Suppressor macrophage (primary cell): ENCODE measurements at regions not wholly inside any gene's neighbourhood (a gene's known extent, or its start where the extent isn't known, plus 50 kb on each side); places are given as distances from the start of the nearest gene placed in this dataset.

Experiments
- DNase-seq, 4 experiments: peaks; one replicate each; pipeline ENCODE4 v3.0.0-alpha.2; 2020 to 2022

DNA sequence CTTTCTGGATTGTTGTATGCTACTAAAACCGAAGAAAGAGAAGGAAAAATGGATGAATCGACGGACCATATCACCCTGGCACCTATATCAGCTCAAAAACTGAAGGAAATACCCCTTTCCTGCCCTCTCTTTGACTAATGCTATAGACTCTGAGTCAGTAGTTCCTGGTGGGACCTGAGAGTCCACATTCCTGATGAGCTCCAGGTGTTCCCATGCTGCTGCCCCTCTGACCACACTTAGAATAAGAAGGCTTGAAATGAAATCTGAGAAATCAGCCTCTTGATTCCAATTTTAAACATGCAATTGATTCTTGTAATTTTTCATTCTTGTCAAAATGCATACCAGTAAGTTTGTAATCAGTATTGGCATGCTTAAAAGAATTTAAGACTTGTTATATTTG is 75.2 kb downstream of the PRL start:
- no peak for DNase-seq

- no peak for DNase-seq
Measured at GRCh38 chr6:22222469-22222868, 74.4 kb downstream of the PRL start.

- no peak for DNase-seq
Measured at GRCh38 chr6:22227824-22228610, 68.8 kb downstream of the PRL start.

DNA sequence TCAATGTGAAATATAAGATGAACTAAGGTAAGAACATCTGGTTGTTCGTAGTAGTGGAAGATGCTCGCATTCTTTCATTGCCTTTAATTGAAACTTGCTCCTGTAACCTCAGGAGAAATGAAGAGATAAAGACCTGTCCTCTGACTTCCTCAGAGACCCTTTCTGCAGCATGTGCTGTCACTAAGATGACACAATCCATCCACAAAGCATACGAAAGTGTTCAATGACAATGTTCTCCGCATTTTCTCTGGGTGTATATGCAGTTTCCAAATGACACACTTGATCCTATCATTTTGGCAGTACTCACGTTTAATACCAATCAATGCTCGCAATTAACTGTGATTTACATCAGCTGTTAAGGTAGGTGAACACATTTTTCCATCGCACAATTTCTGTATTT is 65.8 kb downstream of the PRL start:
- no peak for DNase-seq

- DNase-seq, result no peak
Measured at GRCh38 chr6:22231616-22232015, 65.2 kb downstream of the PRL start.

DNA sequence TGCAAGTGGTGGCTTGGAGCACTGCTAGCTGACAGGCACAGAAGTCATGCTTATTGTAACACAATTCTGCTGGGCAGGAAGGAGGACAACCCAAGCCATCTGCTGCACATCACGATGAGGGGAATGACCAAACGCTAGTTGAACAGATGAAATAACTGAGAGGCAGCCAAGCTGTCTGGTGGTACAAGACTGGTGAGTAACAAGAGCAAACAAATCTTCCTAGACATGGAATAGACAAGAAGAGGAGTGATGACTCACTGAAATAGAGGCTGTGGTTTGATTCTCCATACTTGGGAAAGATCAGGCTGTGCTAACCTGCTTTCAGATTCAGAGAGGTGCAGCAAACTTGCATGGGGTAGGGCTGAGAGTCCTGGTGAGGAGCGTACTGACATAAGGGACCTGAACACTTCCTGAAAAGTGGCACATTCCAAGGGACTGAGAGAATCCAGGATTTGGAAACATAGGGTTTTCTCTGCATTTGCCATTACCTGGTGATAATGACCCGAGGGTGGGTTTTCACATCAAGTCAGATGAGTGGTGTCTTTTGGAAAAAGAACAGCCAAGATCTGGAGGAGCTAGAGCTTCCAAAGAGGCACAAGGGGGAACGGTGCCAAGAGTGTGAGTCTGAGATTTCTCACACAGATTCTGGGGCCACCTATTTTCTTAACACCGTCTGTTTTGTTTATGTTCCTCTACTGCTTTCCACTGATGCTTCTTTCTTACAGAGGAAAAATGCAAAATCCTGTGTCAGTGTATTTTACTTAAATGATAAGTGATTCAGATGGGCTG is 60.0 kb downstream of the PRL start:
- no peak for DNase-seq
